ENCODE measurements at regions not wholly inside any gene's neighbourhood (a gene's known extent, or its start where the extent isn't known, plus 50 kb on each side); places are given as distances from the start of the nearest gene placed in this dataset.

GRCh38 chr15:60251300-60252070, 146.3 kb downstream of the ANXA2 start:
- no peak for TF ChIP-seq CTCF (IDR thresholded peaks at IDR 0.05)
- Histone ChIP-seq H3K36me3 (no peaks in the 10 kb centered on the region), H3K9me3 (no peaks in the 10 kb centered on the region), H3K4me1 (ENCODE audit: control insufficient read depth in 1 of 2, insufficient read depth in 1 of 2, low read depth in 1 of 2, low read length in 1 of 2) (no peaks in the 10 kb centered on the region), H3K27me3 (no peaks in the 10 kb centered on the region), H3K27ac (no peak overlapping the region), H3K4me3 (ENCODE audit: low read depth in 1 of 2, low read length in 1 of 2) (no peak overlapping the region)

DNA sequence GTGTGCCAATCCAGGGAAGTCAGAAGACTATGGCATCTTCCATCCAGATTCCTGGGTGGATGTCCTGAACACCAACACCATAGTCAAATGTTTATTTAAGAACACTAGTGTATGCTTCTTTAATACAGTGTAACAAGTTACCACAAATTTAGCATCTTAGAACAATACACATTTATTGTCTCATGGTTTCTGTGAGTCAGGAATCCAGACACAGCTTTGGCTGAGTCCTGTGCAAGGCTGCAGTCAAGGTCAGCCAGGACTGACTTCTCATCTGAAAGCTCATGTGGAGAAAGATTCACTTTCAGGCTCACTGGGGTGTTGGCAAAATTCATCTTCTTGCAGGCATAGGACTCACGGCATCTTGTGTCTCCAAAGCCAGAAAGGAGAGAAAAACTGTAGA, 143.4 kb downstream of the ANXA2 start:
- no peaks in the 10 kb centered on the region for H3K9me3 ChIP-seq
- no peak overlapping the region for H3K27ac ChIP-seq
- H3K36me3 ChIP-seq = no peaks in the 10 kb centered on the region
- no peaks in the 10 kb centered on the region for H3K27me3 ChIP-seq
- TF ChIP-seq CTCF (IDR thresholded peaks at IDR 0.05) = no peak
- H3K4me1 ChIP-seq (ENCODE audit: control insufficient read depth in 1 of 2, insufficient read depth in 1 of 2, low read depth in 1 of 2, low read length in 1 of 2) = no peaks in the 10 kb centered on the region
- no peak overlapping the region for H3K4me3 ChIP-seq (ENCODE audit: low read depth in 1 of 2, low read length in 1 of 2)

- Histone ChIP-seq H3K4me1 (ENCODE audit: control insufficient read depth in 1 of 2, insufficient read depth in 1 of 2, low read depth in 1 of 2, low read length in 1 of 2) (no peaks in the 10 kb centered on the region), H3K4me3 (ENCODE audit: low read depth in 1 of 2, low read length in 1 of 2) (no peak overlapping the region), H3K9me3 (no peaks in the 10 kb centered on the region), H3K27ac (no peak overlapping the region), H3K27me3 (no peaks in the 10 kb centered on the region), H3K36me3 (no peaks in the 10 kb centered on the region)
- no peak for TF ChIP-seq CTCF (IDR thresholded peaks at IDR 0.05)
Measured at GRCh38 chr15:60255390-60255789, 142.4 kb downstream of the ANXA2 start.

GRCh38 chr15:60257591-60258159, 140.1 kb downstream of the ANXA2 start:
- H3K27ac ChIP-seq = no peak overlapping the region
- no peak overlapping the region for H3K4me3 ChIP-seq (ENCODE audit: low read depth in 1 of 2, low read length in 1 of 2)
- TF ChIP-seq CTCF (IDR thresholded peaks at IDR 0.05) = no peak
- H3K36me3 ChIP-seq = no peaks in the 10 kb centered on the region
- no peaks in the 10 kb centered on the region for H3K9me3 ChIP-seq
- no peaks in the 10 kb centered on the region for H3K27me3 ChIP-seq
- no peaks in the 10 kb centered on the region for H3K4me1 ChIP-seq (ENCODE audit: control insufficient read depth in 1 of 2, insufficient read depth in 1 of 2, low read depth in 1 of 2, low read length in 1 of 2)

DNA sequence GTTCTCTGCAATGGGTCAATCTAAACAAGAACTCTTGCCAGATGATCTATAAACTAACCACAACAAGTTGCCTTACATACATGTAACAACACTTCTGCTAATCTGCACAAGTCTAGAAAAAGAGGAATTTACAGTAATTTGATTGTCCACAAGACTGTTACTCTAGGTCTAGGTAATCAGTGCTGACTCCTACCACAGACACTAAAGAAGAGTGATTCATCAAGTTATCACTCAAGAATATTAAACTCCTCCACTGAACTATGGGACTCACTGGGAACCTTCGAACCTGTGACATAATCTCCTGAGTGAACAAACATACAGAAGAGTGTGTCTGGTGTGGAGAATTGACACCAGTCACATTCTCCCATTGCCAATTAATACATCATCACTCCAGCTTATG, 138.3 kb downstream of the ANXA2 start:
- H3K4me1 ChIP-seq (ENCODE audit: control insufficient read depth in 1 of 2, insufficient read depth in 1 of 2, low read depth in 1 of 2, low read length in 1 of 2) = no peaks in the 10 kb centered on the region
- no peak overlapping the region for H3K4me3 ChIP-seq (ENCODE audit: low read depth in 1 of 2, low read length in 1 of 2)
- no peak for TF ChIP-seq CTCF (IDR thresholded peaks at IDR 0.05)
- no peaks in the 10 kb centered on the region for H3K27me3 ChIP-seq
- H3K27ac ChIP-seq = no peak overlapping the region
- no peaks in the 10 kb centered on the region for H3K9me3 ChIP-seq
- no peaks in the 10 kb centered on the region for H3K36me3 ChIP-seq
